SU-DHL-6 (cell line): ENCODE measurements at regions not wholly inside any gene's neighbourhood (a gene's known extent, or its start where the extent isn't known, plus 50 kb on each side); places are given as distances from the start of the nearest gene placed in this dataset.

ENCODE experiments used
- H2AFZ ChIP-seq: fragments of 200-600 bp; sonication (generic); 2 replicates; pipeline ENCODE4 v1.6.1; 2014; ENCODE audit warnings: low read depth, mild to moderate bottlenecking, moderate library complexity, mixed read lengths, antibody characterized with exemption, low read length; ENCODE audit not compliant: severe bottlenecking
- H3F3A ChIP-seq: fragments of 200-600 bp; shearing (Covaris generic); 2 replicates; pipeline ENCODE4 v1.6.0; 2016; ENCODE audit warnings: antibody characterized with exemption, mild to moderate bottlenecking; ENCODE audit not compliant: insufficient read depth
- H3K27ac ChIP-seq: fragments of 200-600 bp; sonication (generic); 2 replicates; pipeline ENCODE4 v1.5.1; 2016; ENCODE audit warnings: low read depth, mild to moderate bottlenecking, low read length, moderate library complexity, mixed read lengths
- H3K27me3 ChIP-seq: fragments of 200-600 bp; sonication (generic), shearing (Covaris generic); 2 replicates; pipeline ENCODE4 v1.6.0; 2014; ENCODE audit warnings: mild to moderate bottlenecking, low read length
- H3K36me3 ChIP-seq: fragments of 200-600 bp; sonication (generic); 2 replicates; pipeline ENCODE4 v1.6.1; 2014; ENCODE audit warnings: mild to moderate bottlenecking, low read length, mixed read lengths
- H3K4me2 ChIP-seq: fragments of 300-600, 200-600 bp; shearing (Covaris generic), sonication (generic); 2 replicates; pipeline ENCODE4 v1.6.0; 2014; ENCODE audit warnings: low read length, low read depth, mild to moderate bottlenecking; ENCODE audit not compliant: poor library complexity, severe bottlenecking
- H3K4me3 ChIP-seq: fragments of 200-600 bp; sonication (generic); 2 replicates; pipeline ENCODE4 v1.5.1; 2014; ENCODE audit warnings: antibody characterized with exemption, low read length, mild to moderate bottlenecking, mixed read lengths; ENCODE audit not compliant: insufficient read depth, poor library complexity, severe bottlenecking
- H3K79me2 ChIP-seq: fragments of 200-600 bp; sonication (generic); 2 replicates; pipeline ENCODE4 v1.6.1; 2014; ENCODE audit warnings: mild to moderate bottlenecking, low read length, moderate library complexity; ENCODE audit not compliant: insufficient read depth
- H3K9ac ChIP-seq: fragments of 200-600 bp; sonication (generic); 2 replicates; pipeline ENCODE4 v1.7.0; 2014; ENCODE audit warnings: mild to moderate bottlenecking, low read length
- H3K9me2 ChIP-seq: fragments of 200-600 bp; sonication (generic); replicated peaks from 2 replicates; pipeline ENCODE4 v1.6.1; 2014; ENCODE audit warnings: low read length; ENCODE audit not compliant: insufficient read depth
- H3K9me3 ChIP-seq: fragments of 200-600 bp; sonication (generic); 2 replicates; pipeline ENCODE4 v1.6.1; 2014; ENCODE audit warnings: low read length, mixed read lengths; ENCODE audit not compliant: insufficient read depth
- H4K20me1 ChIP-seq: fragments of 200-600 bp; sonication (generic); 2 replicates; pipeline ENCODE4 v1.6.1; 2014; ENCODE audit warnings: low read depth, mild to moderate bottlenecking, antibody characterized with exemption, low read length, moderate library complexity, mixed read lengths
- CTCF ChIP-seq: fragments of 200-600 bp; sonication (generic); IDR thresholded peaks from one replicate; pipeline ENCODE4 v1.5.1; 2017; ENCODE audit warnings: antibody characterized with exemption, mild to moderate bottlenecking, low read length, moderate library complexity; ENCODE audit not compliant: insufficient read depth, poor library complexity, severe bottlenecking
- EZH2phosphoT487 ChIP-seq: fragments of 200-600 bp; sonication (generic), shearing (Covaris generic); conservative IDR thresholded peaks from 2 replicates; pipeline ENCODE4 v1.6.1; 2018; ENCODE audit warnings: mild to moderate bottlenecking, antibody characterized with exemption, low read length, moderate library complexity, mixed read lengths

GRCh38 chr10:28912017-28912783 lies 234.9 kb downstream of the BAMBI start:
- Histone ChIP-seq H3K9ac (no peak overlapping the region), H4K20me1 (no peaks in the 10 kb centered on the region), H3K9me3 (no peaks in the 10 kb centered on the region), H3K79me2 (no peaks in the 10 kb centered on the region), H3K36me3 (no peaks in the 10 kb centered on the region), H3K4me2 (no peak overlapping the region), H3F3A (no peaks in the 10 kb centered on the region), H2AFZ (no peak overlapping the region), H3K9me2 (no peaks in the 10 kb centered on the region), H3K27me3 (no peaks in the 10 kb centered on the region), H3K27ac (no peak overlapping the region), H3K4me3 (no peak overlapping the region)
- TF ChIP-seq EZH2phosphoT487 (no peak), CTCF (no peak)

- no peaks in the 10 kb centered on the region for H3K79me2 ChIP-seq
- no peaks in the 10 kb centered on the region for H3K9me3 ChIP-seq
- H3K36me3 ChIP-seq: no peaks in the 10 kb centered on the region
- no peak overlapping the region for H3K4me2 ChIP-seq
- no peaks in the 10 kb centered on the region for H3F3A ChIP-seq
- no peak overlapping the region for H3K4me3 ChIP-seq
- H3K27me3 ChIP-seq: no peaks in the 10 kb centered on the region
- H3K9me2 ChIP-seq: no peaks in the 10 kb centered on the region
- no peak overlapping the region for H3K27ac ChIP-seq
- no peak overlapping the region for H3K9ac ChIP-seq
- TF ChIP-seq CTCF: no peak
- no peak for TF ChIP-seq EZH2phosphoT487
- H4K20me1 ChIP-seq: no peaks in the 10 kb centered on the region
- no peak overlapping the region for H2AFZ ChIP-seq
Observed at GRCh38 chr10:28913436-28914237, 236.3 kb downstream of the BAMBI start.

GRCh38 chr10:28914701-28915100 lies 237.4 kb downstream of the BAMBI start:
- H3K4me3 ChIP-seq: no peak overlapping the region
- H3K36me3 ChIP-seq: no peaks in the 10 kb centered on the region
- H4K20me1 ChIP-seq: no peaks in the 10 kb centered on the region
- H3K9ac ChIP-seq: no peak overlapping the region
- H3K9me3 ChIP-seq: no peaks in the 10 kb centered on the region
- no peaks in the 10 kb centered on the region; the same call in 1 of the 2 replicates for H3K9me2 ChIP-seq
- no peak overlapping the region for H3K27ac ChIP-seq
- no peaks in the 10 kb centered on the region for H3K27me3 ChIP-seq
- no peaks in the 10 kb centered on the region for H3F3A ChIP-seq
- TF ChIP-seq CTCF: no peak
- TF ChIP-seq EZH2phosphoT487: no peak
- no peaks in the 10 kb centered on the region for H3K79me2 ChIP-seq
- H3K4me2 ChIP-seq: no peak overlapping the region
- H2AFZ ChIP-seq: no peak overlapping the region
